NCI-H1694 (cell line): ENCODE measurements at regions not wholly inside any gene's neighbourhood (a gene's known extent, or its start where the extent isn't known, plus 50 kb on each side); places are given as distances from the start of the nearest gene placed in this dataset.
"Not testable (repeated sequence)": the region's sequence is repeated elsewhere in the genome, so short reads cannot be mapped to it uniquely, and the experiment has no call there.

Experiments used
- DNase-seq: peaks from one replicate; lab custom pipeline; 2025; lab: John Stamatoyannopoulos, UW

DNA sequence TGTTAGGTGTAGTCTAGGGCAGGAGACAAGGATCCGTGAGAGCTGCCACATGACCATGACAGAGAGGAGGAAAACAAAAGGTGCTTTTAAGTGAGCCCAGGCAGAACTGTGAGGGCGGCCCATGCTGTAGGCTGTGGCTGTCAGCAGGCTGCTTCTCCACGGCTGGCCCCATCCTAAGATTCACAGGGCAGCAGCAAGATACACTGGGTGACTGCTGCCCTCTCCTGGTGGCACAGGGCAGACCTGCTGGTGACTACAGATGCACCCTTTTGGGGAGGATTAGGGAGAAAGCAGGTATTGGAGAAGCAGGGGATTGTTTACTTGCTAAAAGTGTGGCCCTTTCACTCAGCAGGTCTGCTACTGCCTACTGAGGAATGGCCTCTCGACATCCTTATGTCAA lies 112.2 kb upstream of the CCZ1B start:
- DNase-seq = peak; percentile 29

DNA sequence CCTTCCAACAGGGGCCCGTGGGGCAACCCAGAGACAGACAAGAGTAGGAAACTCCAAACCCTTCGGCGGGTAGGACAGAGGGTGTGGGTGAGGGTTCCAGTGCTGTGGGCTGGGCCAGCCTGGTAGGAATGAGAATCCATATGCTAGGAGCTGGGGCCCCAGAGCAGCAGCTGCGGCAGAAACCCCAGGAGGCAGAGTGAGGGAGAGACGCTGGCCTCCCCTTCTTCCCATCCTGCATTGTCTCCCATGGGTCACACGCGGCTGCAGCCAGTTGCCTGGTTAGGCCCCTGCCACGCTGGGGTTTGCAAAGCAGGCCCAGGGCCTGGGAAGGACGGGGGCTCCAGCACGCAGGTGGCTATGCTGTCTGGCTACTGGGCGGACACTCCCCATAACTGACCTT lies 113.1 kb upstream of the CCZ1B start:
- not testable (repeated sequence) for DNase-seq

DNA sequence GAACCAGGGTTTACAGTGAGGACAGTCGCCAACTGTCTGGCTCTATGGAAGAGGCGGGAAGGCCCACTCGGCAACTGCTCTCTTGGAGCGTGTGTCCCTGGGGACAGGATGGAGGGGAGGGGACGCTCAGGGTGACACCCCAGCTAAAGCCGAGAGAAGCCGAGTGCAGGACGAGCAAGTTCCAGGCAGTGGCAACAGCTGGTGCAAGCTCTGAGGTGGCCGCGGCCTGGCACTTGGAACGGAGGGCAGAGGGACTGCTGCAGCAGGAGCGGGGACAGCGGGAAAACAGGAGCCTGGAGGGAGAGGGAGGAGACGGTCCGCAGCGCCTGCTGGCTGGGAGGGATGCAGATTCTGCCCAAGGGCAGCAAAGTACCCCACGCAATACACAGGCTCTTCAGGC lies 113.8 kb upstream of the CCZ1B start:
- not testable (repeated sequence) for DNase-seq

DNA sequence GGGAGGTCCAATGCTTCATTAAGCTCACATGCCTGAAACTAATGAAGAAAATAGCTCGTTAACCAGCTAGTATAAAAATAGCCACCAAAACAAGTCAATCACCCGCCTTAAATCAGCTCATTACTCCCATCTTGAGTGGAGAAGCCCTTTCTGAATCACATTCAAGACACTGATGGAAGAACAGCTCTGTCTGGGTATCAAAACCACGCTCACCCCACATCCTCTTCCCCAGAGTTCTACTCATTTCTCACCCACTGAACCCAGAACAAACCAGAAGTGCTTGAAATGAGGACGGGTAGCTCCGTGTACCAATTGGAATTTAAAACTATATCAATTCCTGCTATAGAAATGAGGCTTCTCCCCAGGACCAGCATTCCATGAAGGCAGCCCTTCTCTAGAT lies 120.8 kb upstream of the CCZ1B start:
- not testable (repeated sequence) for DNase-seq

DNA sequence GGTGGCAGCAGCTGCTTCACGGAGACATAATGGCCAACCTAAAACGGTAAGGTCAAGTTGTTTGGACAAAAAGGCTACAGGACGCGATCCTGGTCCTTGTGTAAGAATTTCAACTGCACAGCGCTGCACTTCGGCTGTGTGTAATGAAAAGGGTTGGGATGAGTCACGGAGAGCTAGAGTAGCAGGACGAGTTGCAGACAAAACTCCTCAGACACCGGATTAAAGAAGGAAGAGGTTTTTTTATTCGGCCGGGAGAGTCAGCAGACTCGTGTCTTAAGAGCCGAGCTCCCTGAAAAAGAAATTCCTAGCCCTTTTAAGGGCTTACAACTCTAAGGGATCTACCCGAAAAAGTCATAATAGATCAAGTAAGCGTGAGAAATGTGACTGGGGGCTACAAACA lies 124.2 kb upstream of the CCZ1B start:
- not testable (repeated sequence) for DNase-seq

DNA sequence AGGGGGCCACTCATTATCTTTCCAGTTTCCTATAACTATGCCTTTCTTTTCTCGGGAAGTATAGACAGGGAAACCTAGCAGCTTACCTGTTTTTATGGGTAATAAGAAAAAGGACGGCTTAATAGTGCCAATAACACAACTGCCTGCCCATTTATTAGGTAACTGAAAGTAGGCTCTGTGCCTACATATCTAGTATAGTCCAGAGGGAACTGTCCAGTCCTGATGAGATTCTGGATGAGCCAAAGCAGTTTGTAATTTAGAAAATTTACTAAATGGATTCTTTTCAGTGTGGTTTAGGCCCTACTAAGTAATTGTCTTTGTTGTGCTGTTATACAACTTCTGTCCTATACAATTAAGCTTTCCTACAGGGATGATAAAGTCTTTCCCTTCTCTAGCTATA lies 125.5 kb upstream of the CCZ1B start:
- DNase-seq = not testable (repeated sequence)

DNA sequence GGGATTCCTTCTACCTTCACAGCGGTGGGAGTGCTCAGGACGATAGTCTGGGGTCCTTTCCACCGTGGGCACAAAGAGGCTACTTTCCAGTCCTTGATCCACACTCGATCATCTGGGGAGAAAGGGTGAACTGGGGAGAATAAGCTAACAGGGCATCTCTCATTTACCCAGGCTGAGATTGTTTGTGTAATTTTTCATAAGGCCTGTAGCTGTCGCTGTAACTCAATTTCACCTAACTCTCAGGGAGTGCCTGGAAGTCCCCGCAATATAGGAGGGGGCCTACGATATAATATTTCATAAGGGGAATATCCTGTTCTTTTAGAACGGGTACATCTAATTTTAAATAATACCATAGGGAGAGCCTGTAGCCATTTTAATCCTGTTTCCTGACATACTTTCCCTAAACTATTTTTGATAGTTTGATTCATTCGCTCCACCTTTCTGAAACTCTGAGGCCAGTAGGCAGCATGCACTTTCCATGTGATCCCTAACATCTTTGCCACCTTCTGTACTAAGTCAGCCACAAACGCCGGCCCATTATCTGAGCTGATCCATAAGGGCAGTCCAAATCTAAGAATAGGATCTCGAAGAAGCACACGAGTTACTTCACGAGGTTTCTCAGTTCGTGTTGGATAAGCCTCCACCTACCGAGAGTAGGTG lies 127.2 kb upstream of the CCZ1B start:
- DNase-seq = not testable (repeated sequence)

DNA sequence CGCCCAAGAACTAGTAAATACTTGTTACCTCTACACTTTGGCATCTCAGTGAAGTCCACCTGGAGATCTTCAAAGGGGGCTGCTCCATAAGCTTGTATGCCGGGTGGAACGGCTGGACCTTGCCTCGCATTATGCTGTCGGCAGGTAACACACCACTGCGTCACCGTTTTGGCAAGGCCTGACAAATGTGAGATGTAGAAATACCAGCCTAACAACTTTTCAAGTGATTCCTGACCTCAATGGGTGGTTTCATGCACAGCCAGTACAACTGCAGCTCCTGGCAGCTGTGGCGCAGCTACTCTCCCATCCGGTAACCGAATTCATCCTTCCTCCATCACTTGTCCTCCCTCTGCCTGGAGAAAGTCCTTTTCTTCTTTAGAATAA lies 127.7 kb upstream of the CCZ1B start:
- DNase-seq = not testable (repeated sequence)

DNA sequence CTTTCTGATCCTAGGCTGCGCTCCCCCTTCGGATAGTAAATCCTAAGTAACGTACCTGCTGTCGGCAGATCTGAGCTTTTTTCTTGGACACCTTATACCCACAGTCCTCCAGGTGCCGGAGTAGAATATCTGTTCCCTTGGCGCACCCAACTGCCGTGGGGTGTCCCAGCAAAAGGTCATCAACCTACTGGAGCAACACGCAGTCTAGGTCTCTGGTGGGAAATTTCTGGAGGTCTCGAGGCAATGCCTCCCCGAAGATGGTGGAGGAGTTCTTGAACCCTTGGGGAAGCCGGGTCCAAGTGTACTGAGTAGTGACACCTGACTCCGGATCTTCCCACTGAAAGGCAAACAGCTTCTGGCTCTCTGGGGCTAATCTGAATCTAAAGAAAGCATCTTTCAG lies 129.3 kb upstream of the CCZ1B start:
- DNase-seq = not testable (repeated sequence)

DNA sequence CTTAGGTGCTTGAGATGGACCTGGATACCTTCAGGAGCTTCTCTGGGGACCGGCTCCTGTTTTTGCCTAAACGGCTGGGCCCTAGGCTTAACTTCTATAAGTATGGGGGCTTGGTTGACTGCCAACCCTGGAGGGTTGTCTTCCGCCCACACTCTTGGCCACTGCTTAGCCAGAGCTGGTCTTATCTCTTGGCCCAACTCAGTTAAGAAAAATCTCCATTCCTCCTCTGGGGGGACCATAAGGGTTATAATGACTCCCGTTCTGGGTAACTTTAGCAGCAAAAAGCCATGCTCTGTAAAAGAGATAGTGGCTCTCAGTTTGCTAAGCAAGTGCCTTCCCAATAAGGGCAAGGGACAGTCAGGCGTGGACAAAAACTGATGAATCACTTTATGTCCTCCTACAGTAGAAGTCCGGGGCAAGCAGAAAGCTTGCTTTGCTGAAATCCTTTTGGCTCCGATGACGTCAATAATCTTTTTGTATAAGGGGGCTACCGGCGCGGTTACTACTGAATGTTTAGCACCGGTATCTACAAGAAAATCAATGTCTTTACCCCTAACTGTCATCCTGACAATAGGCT lies 130.0 kb upstream of the CCZ1B start:
- not testable (repeated sequence) for DNase-seq

DNA sequence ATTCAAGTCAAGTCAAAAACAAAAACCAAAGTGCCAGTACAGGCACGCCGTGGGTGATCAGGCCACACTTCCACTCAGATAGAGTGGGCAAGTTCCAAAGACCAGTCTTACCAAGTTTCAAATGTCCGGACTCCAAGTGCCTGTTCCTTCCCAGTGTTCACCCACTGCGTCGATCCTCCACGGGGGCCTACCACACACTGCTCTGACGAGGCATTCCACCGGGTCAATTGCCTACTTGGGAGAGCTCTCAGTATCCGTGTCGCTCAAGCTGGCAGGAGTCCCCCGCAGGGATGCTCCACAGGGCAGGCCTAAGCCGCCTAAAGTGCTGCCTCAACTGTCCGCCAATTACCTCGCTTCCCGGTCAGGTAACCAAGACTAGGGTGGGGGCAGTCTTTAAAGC lies 132.3 kb upstream of the CCZ1B start:
- DNase-seq = not testable (repeated sequence)

DNA sequence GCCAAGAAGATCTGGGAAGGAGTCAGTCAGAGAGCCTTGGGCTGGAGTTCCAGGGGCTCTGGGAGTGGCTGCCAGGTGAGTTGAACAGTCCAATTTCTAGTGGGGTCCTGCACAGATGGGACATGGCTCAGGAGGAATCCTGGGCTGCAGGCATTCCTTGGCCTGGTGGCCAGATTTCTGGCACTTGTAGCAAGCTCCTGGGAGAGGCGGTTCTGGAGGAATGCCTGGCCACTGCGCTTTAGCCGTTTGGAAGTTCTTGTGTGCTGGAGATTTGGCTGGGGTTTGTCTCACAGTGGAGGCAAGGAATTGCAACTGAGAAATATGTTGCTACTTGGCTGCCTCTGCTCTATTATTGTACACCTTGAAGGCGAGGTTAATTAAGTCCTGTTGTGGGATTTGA lies 133.9 kb upstream of the CCZ1B start:
- not testable (repeated sequence) for DNase-seq

DNA sequence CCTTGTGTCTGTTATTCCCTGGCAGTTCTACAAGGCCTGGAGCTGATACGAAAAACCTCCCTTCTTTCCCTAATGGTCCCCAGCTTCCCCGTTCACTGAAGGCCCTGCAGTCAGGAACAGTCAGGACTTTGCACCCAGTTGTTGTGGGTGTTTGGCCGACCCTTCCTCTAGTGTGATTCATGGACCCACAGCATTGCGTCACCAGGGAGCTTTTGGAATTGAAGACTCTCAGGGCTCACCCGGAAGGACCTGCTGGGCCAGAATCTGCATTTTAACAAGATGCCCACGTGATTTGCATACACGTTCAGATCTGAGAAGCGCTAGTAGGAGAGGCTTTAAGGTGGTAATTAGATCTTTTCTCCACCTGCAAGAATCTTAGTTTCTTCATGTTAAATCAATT lies 136.8 kb upstream of the CCZ1B start:
- DNase-seq = not testable (repeated sequence)

DNA sequence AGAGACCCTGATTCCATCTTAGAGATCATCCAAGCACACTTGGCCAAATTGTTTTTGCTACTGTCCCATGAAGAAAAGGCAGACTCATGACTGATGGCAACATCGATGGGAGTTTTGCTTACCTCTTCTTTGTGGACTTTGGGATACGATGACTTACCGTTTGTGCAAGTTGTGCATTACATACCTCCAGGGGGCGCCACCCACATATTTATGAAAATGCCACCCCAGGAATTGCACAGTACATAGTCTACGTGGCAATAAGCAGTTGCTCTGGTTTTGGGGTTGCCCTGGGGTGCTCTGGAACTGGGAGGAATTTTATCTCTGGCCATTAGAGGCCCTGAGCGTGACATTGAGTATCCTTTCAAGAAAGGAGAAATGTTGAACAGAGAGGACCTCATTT lies 139.0 kb upstream of the CCZ1B start:
- peak; percentile 7 for DNase-seq

DNA sequence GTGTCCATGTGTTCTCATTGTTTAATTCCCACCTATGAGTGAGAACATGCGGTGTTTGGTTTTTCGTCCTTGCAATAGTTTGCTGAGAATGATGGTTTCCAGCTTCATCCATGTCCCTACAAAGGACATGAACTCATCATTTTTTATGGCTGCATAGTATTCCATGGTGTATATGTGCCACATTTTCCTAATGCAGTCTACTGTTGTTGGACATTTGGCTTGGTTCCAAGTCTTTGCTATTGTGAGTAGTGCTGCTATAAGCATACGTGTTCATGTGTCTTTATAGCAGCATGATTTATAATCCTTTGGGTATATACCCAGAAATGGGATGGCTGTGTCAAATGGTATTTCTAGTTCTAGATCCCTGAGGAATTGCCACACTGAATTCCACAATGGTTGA lies 144.1 kb upstream of the CCZ1B start:
- DNase-seq = not testable (repeated sequence)

DNA sequence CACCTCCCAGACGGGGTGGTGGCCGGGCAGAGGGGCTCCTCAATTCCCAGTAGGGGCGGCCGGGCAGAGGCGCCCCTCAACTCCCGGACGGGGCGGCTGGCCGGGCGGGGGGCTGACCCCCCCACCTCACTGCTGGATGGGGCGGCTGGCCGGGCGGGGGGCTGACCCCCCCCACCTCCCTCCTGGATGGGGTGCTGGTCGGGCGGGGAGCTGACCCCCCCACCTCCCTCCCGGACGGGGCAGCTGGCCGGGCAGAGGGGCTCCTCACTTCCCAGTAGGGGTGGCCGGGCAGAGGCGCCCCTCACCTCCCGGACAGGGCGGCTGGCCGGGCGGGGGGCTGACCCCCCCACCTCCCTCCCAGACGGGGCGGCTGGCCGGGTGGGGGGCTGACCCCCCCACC lies 148.8 kb upstream of the CCZ1B start:
- DNase-seq = not testable (repeated sequence)

DNA sequence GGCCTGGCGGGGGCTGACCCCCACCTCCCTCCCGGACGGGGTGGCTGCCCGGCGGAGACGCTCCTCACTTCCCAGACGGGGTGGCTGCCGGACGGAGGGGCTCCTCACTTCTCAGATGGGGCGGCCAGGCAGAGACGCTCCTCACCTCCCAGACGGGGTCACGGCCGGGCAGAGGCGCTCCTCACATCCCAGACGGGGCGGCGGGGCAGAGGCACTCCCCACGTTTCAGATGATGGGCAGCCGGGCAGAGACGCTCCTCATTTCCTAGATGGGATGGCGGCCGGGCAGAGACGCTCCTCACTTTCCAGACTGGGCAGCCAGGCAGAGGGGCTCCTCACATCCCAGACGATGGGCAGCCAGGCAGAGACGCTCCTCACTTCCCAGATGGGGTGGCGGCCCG lies 149.3 kb upstream of the CCZ1B start:
- DNase-seq = not testable (repeated sequence)

DNA sequence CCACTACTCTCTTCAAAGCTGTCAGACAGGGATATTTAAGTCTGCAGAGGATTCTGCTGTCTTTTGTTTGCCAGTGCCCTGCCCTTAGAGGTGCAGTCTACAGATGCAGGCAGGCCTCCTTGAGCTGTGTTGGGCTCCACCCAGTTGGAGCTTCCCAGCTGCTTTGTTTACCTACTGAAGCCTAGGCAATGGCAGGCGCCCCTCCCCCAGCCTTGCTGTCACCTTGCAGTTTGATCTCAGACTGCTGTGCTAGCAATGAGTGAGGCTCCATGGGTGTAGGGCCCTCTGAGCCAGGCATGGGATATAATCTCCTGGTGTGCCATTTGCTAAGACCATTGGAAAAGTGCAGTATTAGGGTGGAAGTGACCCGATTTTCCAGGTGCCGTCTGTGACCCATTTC lies 151.3 kb upstream of the CCZ1B start:
- not testable (repeated sequence) for DNase-seq

DNA sequence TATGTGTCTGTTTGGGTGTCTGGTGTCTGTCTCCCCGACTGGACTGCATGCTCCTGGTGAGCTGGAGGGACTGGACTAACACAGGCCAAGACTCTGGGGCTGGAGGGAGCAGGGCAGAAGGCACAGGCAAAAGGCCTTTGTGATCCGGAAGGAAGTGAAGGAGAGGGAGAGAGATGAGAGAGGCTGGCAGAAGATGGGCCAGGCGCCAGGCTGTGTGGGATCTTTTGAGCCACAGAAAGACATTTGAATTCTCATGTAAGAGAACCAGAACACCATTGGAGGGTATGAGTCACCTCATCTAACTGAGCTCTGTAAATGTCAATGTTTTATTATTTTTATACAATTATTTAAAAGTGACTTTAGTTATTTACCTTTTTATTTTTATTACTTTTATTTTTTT lies 152.3 kb upstream of the CCZ1B start:
- DNase-seq = not testable (repeated sequence)

DNA sequence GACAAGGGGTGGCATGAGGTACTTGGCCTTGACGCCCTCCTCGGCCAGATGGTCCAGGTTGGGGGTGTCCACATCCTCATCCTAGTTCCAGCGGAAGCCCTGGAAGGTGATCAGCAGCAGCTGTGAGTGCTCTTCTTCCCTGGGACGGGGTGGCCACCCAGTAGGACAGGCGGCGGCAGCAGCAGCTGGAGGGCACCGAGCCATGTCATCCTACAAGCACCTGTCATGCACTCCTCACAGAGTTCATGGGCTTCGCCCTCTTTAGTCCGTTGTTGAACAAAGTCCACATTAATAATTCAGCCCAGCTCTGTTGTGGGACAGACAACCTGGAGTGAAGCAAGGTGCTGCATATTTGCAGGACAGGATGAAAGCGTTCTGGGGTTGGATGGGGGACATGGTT lies 153.4 kb upstream of the CCZ1B start:
- not testable (repeated sequence) for DNase-seq

DNA sequence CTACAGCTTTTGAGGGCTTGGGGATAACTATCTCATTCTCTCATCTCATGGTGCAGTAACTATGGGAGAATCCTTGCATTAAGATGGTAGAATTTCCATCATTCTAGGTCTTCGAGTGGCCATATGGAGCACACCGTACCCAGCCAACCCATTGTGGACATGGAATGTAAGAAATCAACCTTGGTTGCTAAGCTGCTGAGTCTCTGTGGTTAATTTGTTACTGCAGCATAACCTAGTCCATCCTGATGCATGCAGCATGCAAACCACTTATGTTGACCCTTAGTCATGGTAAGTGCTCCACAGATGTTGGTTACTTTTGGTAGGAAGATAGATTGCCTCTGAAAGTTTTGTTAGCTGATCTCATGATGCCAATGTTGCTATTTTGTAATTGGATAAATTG lies 156.3 kb upstream of the CCZ1B start:
- not testable (repeated sequence) for DNase-seq

DNA sequence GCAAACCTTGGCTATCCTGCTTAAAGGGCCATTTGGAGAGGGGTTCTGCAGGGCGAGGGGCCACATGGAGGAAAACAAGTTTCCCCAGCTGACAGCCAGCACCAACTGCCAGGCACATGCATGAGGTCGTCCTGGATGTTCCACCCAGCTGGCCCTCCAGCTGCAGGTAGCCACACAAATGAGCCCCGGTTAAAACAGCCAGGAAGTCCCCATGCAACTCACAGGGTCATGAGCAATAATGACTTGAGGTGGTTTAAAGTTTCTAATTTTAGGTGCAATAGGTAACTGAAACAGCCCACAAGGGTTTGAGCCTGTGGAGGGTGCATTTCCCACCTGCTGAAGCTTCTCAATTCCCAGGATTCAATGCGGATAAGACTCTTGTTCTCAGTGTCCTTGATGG lies 160.8 kb upstream of the CCZ1B start:
- DNase-seq = not testable (repeated sequence)

DNA sequence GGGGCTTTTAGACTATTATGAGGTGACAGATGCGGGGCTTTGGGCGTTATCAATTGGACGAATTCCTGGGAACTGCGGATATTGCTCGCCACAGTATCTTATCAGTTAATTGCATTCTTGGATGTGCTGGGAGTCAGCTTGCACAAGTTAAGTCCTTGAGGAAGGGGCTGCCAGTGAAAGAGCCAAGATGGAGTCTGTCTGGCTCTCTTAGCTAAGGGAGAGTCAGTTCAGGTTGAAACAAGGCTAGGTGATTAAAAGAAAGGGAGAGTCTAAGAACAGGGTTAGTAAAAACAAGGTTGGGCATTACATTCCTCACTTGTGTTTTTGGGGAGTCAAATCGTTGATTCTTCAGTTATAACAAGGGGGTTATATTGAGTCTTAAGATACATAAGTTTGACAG lies 162.5 kb upstream of the CCZ1B start:
- not testable (repeated sequence) for DNase-seq

DNA sequence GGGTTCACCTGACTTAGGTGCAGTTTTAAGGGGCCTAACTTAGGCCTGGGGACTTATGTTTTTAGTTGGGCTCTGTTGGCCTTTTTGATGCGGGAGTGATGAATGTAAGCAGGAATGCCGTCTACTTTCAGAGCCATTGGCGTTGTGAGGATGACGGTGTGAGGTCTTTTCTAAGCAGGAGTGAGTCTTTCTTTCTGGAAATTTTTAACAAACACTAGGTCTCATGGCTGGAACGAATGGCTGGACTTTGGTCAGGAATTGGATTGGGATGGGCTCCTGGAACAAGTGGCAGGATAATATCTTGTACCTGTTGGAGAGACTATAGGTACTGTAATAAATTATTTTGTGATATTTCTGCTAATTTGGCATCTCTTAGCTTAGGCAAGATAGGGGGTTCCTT lies 163.9 kb upstream of the CCZ1B start:
- DNase-seq = not testable (repeated sequence)
